Fibroblast of lung (primary cell): ENCODE measurements at regions not wholly inside any gene's neighbourhood (a gene's known extent, or its start where the extent isn't known, plus 50 kb on each side); places are given as distances from the start of the nearest gene placed in this dataset.
"Not testable (repeated sequence)": the region's sequence is repeated elsewhere in the genome, so short reads cannot be mapped to it uniquely, and the experiment has no call there.

Experiments used
- DNase-seq, 2 donors: peaks; one replicate each; pipeline versions ENCODE4 v3.0.0 to v3.0.0-alpha.2; 2010; ENCODE audit warnings: low read depth in 2 of 2
- H2AFZ ChIP-seq: 2 replicates; pipeline ENCODE4 v1.5.1; 2012; ENCODE audit warnings: low read length, control low read depth, inconsistent platforms
- H3K27ac ChIP-seq: 2 replicates; pipeline ENCODE4 v1.5.1; 2011; ENCODE audit warnings: low read length, control low read depth; ENCODE audit not compliant: insufficient read depth
- H3K27me3 ChIP-seq: 2 replicates; pipeline ENCODE4 v1.5.1; 2011; ENCODE audit warnings: mild to moderate bottlenecking, low read length; ENCODE audit not compliant: control insufficient read depth, insufficient read depth
- H3K36me3 ChIP-seq: 2 replicates; pipeline ENCODE4 v1.5.1; 2011; ENCODE audit warnings: low read length; ENCODE audit not compliant: control insufficient read depth, insufficient read depth
- H3K4me1 ChIP-seq: 2 replicates; pipeline ENCODE4 v1.5.1; 2011; ENCODE audit warnings: low read length; ENCODE audit not compliant: control insufficient read depth, insufficient read depth; ENCODE audit errors: extremely low read depth
- H3K4me2 ChIP-seq: 2 replicates; pipeline ENCODE4 v1.5.1; 2011; ENCODE audit warnings: low read length, control low read depth; ENCODE audit not compliant: insufficient read depth; ENCODE audit errors: extremely low read depth
- H3K4me3 ChIP-seq, 4 experiments: fragments of 200-600 bp in 1 of 4; sonication (generic) in 1 of 4; replicated peaks in 1 of 4; 2 replicates each; pipeline ENCODE4 v1.5.1; 2011 to 2016; ENCODE audit warnings: low read length in 4 of 4, low read depth in 3 of 4, mild to moderate bottlenecking in 3 of 4, control low read depth in 2 of 4, inconsistent platforms in 1 of 4, mixed read lengths in 1 of 4; ENCODE audit not compliant: insufficient read depth in 1 of 4; ENCODE audit errors: control extremely low read depth in 1 of 4
- H3K79me2 ChIP-seq: 2 replicates; pipeline ENCODE4 v1.5.1; 2012; ENCODE audit warnings: mild to moderate bottlenecking, low read length, inconsistent platforms; ENCODE audit not compliant: control insufficient read depth, insufficient read depth
- H3K9ac ChIP-seq: 2 replicates; pipeline ENCODE4 v1.5.1; 2011; ENCODE audit warnings: mild to moderate bottlenecking, low read length, control low read depth; ENCODE audit not compliant: insufficient read depth
- H3K9me3 ChIP-seq: 2 replicates; pipeline ENCODE4 v1.5.1; 2012; ENCODE audit warnings: low read depth, low read length; ENCODE audit not compliant: control insufficient read depth, insufficient read depth
- H4K20me1 ChIP-seq: 2 replicates; pipeline ENCODE4 v1.5.1; 2011; ENCODE audit warnings: low read length; ENCODE audit not compliant: control insufficient read depth, insufficient read depth; ENCODE audit errors: extremely low read depth
- EZH2 ChIP-seq: IDR thresholded peaks from 2 replicates; pipeline ENCODE4 v1.5.1; 2012; ENCODE audit warnings: low read length, control low read depth, mild to moderate bottlenecking; ENCODE audit errors: missing control alignments
- TF ChIP-seq, protein P1 (sequence below), 2 donors: IDR thresholded peaks in 1 of 2; conservative IDR thresholded peaks in 1 of 2; 1 replicate in 1 of 2; 2 replicates in 1 of 2; pipeline ENCODE4 v1.5.1; 2011 to 2012; ENCODE audit warnings: low read length in 2 of 2, control low read depth in 1 of 2, inconsistent platforms in 1 of 2, low read depth in 1 of 2, mild to moderate bottlenecking in 1 of 2

DNA sequence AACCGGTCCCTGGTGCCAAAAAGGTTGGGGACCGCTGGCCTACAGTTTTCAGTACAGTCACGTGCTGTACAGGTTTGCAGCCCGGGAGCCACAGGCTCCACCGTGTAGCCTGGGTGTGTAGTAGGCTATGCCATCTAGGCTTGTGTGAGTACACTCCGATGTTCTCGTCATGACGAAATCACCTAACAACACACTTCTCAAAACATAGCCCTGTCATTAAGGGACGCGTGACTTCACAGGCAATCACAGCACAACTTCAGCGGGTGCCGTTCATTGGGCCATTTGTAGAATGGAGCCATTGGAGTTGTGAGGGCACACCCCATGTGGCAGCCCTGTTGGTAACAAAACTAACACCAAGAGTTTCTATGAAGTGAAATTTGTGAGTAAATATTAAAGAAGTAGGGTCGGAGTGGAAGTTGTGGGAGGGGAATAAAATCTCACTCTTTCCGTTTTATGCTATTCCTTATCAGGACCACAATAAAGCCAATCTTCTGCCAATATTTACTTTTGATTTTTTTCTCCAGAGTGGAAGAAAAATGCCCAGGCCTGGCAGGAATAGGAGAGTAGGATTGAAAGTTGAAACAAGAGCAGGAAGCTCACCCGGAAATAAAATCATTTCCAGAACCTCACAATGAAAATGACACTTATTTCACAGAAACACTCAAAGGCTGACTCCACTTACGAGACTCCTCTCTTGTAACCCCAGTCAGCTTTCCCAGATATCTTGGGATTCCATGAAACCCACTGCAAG, 63.7 kb upstream of the PTPN1 start:
- no peak overlapping the region for H3K4me3 ChIP-seq
- no peak for DNase-seq
- H3K27ac ChIP-seq: no peak overlapping the region
- no peaks in the 10 kb centered on the region for H3K27me3 ChIP-seq
- no peaks in the 10 kb centered on the region for H3K36me3 ChIP-seq
- H4K20me1 ChIP-seq: no peaks in the 10 kb centered on the region
- H3K4me1 ChIP-seq: peaks cover 27% of the 10 kb centered on the region
- H3K9ac ChIP-seq: no peak overlapping the region
- H2AFZ ChIP-seq: no peak overlapping the region
- no peak for TF ChIP-seq EZH2
- TF ChIP-seq, protein P1, sequence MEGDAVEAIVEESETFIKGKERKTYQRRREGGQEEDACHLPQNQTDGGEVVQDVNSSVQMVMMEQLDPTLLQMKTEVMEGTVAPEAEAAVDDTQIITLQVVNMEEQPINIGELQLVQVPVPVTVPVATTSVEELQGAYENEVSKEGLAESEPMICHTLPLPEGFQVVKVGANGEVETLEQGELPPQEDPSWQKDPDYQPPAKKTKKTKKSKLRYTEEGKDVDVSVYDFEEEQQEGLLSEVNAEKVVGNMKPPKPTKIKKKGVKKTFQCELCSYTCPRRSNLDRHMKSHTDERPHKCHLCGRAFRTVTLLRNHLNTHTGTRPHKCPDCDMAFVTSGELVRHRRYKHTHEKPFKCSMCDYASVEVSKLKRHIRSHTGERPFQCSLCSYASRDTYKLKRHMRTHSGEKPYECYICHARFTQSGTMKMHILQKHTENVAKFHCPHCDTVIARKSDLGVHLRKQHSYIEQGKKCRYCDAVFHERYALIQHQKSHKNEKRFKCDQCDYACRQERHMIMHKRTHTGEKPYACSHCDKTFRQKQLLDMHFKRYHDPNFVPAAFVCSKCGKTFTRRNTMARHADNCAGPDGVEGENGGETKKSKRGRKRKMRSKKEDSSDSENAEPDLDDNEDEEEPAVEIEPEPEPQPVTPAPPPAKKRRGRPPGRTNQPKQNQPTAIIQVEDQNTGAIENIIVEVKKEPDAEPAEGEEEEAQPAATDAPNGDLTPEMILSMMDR (conservative IDR thresholded peaks at IDR 0.05 in 1 of 2, IDR thresholded peaks at IDR 0.05 in 1 of 2; ENCODE audit: low read depth in 1 of 2, low read length in 2 of 2): no peak
- H3K4me2 ChIP-seq: no peak overlapping the region
- H3K9me3 ChIP-seq: no peaks in the 10 kb centered on the region
- H3K79me2 ChIP-seq: no peaks in the 10 kb centered on the region

DNA sequence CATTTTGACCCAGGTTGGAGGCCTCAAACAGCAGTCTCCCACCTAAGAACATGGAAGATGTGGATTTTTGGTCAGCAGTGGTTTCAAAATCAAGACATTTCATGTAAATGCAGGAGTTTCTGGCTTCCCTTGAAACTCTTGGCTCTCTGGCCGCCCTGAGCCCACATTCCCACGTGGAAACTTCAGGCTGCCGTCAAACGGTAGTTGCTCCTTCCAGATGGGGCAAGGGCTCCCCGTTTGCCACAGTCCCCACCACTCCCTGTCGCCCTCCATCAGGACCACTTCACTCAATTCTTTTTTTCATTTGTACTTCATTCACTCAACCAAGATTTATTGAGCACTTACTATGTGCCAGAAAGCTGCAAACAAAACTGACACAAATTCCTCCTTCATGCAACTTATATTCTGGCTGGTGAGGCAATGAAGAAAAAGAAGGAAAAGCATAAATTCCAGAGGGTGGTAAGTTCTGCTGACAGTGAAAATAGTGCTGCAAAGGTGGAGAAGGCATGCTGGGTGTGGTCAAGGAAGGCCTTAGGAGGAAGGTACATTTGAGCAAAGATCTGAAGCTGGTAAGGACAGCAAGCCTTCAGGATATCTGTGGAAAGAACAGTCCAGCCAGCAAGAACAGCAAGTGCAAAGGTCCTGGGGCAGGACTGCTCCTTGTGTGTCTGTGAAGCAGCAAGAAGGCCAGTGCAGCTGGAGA, 62.9 kb upstream of the PTPN1 start:
- no peak overlapping the region for H2AFZ ChIP-seq
- H3K4me1 ChIP-seq: peaks cover 20% of the 10 kb centered on the region
- no peak overlapping the region for H3K9ac ChIP-seq
- H3K4me3 ChIP-seq: no peak overlapping the region
- TF ChIP-seq, protein P1 (conservative IDR thresholded peaks at IDR 0.05 in 1 of 2, IDR thresholded peaks at IDR 0.05 in 1 of 2; ENCODE audit: low read depth in 1 of 2, low read length in 2 of 2): no peak
- no peak for TF ChIP-seq EZH2
- no peak overlapping the region for H3K4me2 ChIP-seq
- H3K36me3 ChIP-seq: no peaks in the 10 kb centered on the region
- H3K27ac ChIP-seq: no peak overlapping the region
- no peaks in the 10 kb centered on the region for H4K20me1 ChIP-seq
- no peaks in the 10 kb centered on the region for H3K27me3 ChIP-seq
- no peak for DNase-seq
- no peaks in the 10 kb centered on the region for H3K79me2 ChIP-seq
- no peaks in the 10 kb centered on the region for H3K9me3 ChIP-seq

DNA sequence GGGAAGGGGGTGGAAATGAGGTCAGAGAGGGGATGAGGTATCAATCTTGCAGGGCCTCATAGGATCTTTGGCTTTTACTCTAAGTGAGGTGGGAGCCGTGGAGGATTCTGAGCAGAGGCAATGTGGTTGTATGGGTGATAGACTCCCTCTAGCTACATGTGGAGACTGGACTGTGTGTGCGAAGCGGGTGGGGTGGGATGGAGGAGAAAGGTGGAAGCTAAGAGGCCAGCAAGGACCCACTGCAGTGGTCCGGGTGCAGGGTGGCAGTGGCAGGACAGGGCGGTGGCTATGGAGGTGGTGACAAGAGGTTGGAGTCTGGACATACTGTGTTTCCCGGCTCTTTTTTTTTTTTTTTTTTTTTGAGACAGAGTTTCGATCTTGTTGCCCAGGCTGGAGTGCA, 62.4 kb upstream of the PTPN1 start:
- TF ChIP-seq, protein P1 (conservative IDR thresholded peaks at IDR 0.05 in 1 of 2, IDR thresholded peaks at IDR 0.05 in 1 of 2; ENCODE audit: low read depth in 1 of 2, low read length in 2 of 2): no peak
- no peak for TF ChIP-seq EZH2
- Histone ChIP-seq H3K27ac (no peak overlapping the region), H3K4me2 (no peak overlapping the region), H3K4me1 (peaks cover 18% of the 10 kb centered on the region), H3K79me2 (no peaks in the 10 kb centered on the region), H4K20me1 (no peaks in the 10 kb centered on the region), H3K9ac (no peak overlapping the region), H3K36me3 (no peaks in the 10 kb centered on the region), H3K4me3 (no peak overlapping the region), H3K27me3 (no peaks in the 10 kb centered on the region), H2AFZ (no peak overlapping the region), H3K9me3 (no peaks in the 10 kb centered on the region)
- DNase-seq: no peak

DNA sequence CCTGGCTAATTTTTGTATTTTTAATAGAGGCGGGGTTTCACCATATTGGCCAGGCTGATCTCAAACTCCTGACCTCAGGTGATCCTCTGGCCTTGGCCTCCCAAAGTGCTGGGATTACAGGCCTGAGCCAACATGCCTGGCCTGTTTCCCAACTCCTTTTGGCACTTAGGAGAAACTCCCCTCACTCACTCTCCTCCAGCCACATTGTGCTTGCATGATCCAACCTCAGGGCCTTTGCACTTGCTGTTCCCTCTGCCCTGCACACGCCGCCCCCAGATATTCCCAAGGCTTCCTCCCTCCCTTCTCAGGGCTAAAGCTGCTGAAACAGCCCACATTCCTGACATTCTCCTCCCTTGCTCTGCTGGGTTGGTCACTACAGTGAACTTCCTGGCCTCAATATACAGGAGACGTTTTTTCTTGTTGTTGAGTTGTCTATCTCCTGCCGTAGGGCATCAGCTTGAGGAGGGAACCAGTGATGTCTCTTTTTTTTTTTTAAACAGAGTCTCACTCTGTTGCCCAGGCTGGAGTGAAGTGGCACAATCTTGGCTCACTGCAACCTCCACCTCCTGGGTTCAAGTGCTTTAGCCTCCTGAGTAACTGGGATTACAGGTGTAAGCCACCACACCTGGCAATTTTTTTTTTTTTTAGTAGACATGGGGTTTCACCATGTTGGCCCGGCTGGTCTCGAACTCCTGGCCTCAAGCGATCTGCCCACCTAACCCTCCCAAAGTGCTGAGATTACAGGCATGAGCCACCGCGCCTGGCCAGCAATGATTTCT, 61.4 kb upstream of the PTPN1 start:
- H3K27ac ChIP-seq, H3K9ac ChIP-seq, H3K4me2 ChIP-seq, H2AFZ ChIP-seq, H3K9me3 ChIP-seq, H4K20me1 ChIP-seq, H3K4me3 ChIP-seq, H3K36me3 ChIP-seq, H3K79me2 ChIP-seq, H3K27me3 ChIP-seq: not testable (repeated sequence)
- peaks cover 18% of the 10 kb centered on the region for H3K4me1 ChIP-seq
- DNase-seq: peak in 1 of 2 donors; percentile 53
